GM21381 (cell line): ENCODE measurements at regions not wholly inside any gene's neighbourhood (a gene's known extent, or its start where the extent isn't known, plus 50 kb on each side); places are given as distances from the start of the nearest gene placed in this dataset.

Source experiments
- ATAC-seq: cut with Tn5 transposase; IDR thresholded peaks from one replicate; pipeline ENCODE4 v1.9.1; 2021; ENCODE audit warnings: mild to moderate bottlenecking, moderate library complexity; ENCODE audit not compliant: unreplicated experiment

- ATAC-seq = no peak
Observed at GRCh38 chr7:89908736-89909135, 245.5 kb upstream of the STEAP1 start.

- ATAC-seq = no peak
Observed at GRCh38 chr7:89914711-89915110, 239.6 kb upstream of the STEAP1 start.

GRCh38 chr7:89926194-89926593 is 228.1 kb upstream of the STEAP1 start:
- no peak for ATAC-seq

GRCh38 chr7:89926701-89927100 is 227.6 kb upstream of the STEAP1 start:
- no peak for ATAC-seq

- no peak for ATAC-seq
Observed at GRCh38 chr7:89927762-89928161, 226.5 kb upstream of the STEAP1 start.

GRCh38 chr7:89928451-89928850 is 225.8 kb upstream of the STEAP1 start:
- no peak for ATAC-seq

GRCh38 chr7:89934101-89934500 is 220.2 kb upstream of the STEAP1 start:
- ATAC-seq = no peak

- no peak for ATAC-seq
Observed at GRCh38 chr7:89943525-89944050, 210.7 kb upstream of the STEAP1 start.

GRCh38 chr7:89958525-89959068 is 195.7 kb upstream of the STEAP1 start:
- no peak for ATAC-seq

- no peak for ATAC-seq
Observed at GRCh38 chr7:89966067-89966664, 188.1 kb upstream of the STEAP1 start.

- no peak for ATAC-seq
Observed at GRCh38 chr7:89975577-89975976, 178.7 kb upstream of the STEAP1 start.

GRCh38 chr7:89987665-89988064 is 166.6 kb upstream of the STEAP1 start:
- no peak for ATAC-seq

GRCh38 chr7:89988074-89988473 is 166.2 kb upstream of the STEAP1 start:
- ATAC-seq = no peak

GRCh38 chr7:89989454-89989853 is 164.8 kb upstream of the STEAP1 start:
- ATAC-seq = no peak

- ATAC-seq = no peak
Observed at GRCh38 chr7:89994483-89994882, 159.8 kb upstream of the STEAP1 start.

- ATAC-seq = no peak
Observed at GRCh38 chr7:89998554-89998953, 155.7 kb upstream of the STEAP1 start.

GRCh38 chr7:90005836-90006235 is 148.4 kb upstream of the STEAP1 start:
- ATAC-seq = no peak

- no peak for ATAC-seq
Observed at GRCh38 chr7:90007001-90007654, 147.1 kb upstream of the STEAP1 start.

GRCh38 chr7:90007831-90008230 is 146.4 kb upstream of the STEAP1 start:
- ATAC-seq = no peak

- no peak for ATAC-seq
Observed at GRCh38 chr7:90022213-90022612, 132.1 kb upstream of the STEAP1 start.

- ATAC-seq = no peak
Observed at GRCh38 chr7:90025771-90026170, 128.5 kb upstream of the STEAP1 start.

GRCh38 chr7:90033850-90034249 is 120.4 kb upstream of the STEAP1 start:
- no peak for ATAC-seq
